Hepatocyte (in vitro differentiated cells): ENCODE measurements at regions not wholly inside any gene's neighbourhood (a gene's known extent, or its start where the extent isn't known, plus 50 kb on each side); places are given as distances from the start of the nearest gene placed in this dataset.

Source experiments
- CTCF ChIP-seq: fragments of 200-600 bp; sonication (generic); IDR thresholded peaks from 2 replicates; pipeline ENCODE4 v1.5.1; 2016; ENCODE audit warnings: antibody characterized with exemption, mild to moderate bottlenecking; ENCODE audit not compliant: poor library complexity
- EZH2 ChIP-seq: fragments of 200-600 bp; sonication (generic); IDR thresholded peaks from 2 replicates; pipeline ENCODE4 v1.6.1; 2016; ENCODE audit warnings: antibody characterized with exemption, mild to moderate bottlenecking, borderline replicate concordance
- EZH2phosphoT487 ChIP-seq: fragments of 200-600 bp; sonication (generic); IDR thresholded peaks from one replicate; pipeline ENCODE4 v1.6.1; 2018; ENCODE audit warnings: antibody characterized with exemption, mild to moderate bottlenecking, low read depth, moderate library complexity; ENCODE audit not compliant: unreplicated experiment, severe bottlenecking

- TF ChIP-seq CTCF = no peak
- no peak for TF ChIP-seq EZH2
- TF ChIP-seq EZH2phosphoT487 = no peak
Observed at GRCh38 chr2:188051706-188052105, 240.0 kb upstream of the GULP1 start.
